ENCODE measurements at regions not wholly inside any gene's neighbourhood (a gene's known extent, or its start where the extent isn't known, plus 50 kb on each side); places are given as distances from the start of the nearest gene placed in this dataset.

DNA sequence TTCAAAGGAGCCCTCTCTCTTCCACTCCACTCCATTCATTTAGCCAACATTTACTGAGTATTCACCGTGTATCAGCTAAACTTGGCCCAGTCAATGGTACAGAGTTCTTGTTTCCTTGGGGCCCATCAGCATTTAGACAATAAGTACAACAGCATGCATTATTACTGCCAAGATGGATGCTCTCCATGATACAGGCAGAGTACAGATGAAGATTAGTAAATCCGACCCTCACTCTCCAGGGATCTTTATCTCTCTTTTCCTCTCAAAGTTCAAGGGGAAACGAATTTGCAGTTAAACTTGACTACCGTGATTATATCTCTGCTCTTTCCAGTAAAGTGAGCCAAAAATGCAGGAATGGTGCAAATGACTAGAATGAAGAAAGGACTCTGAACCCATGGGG lies 184.6 kb upstream of the DUSP10 start:
- no peak for ATAC-seq
- no peak for TF ChIP-seq BACH2 (CRISPR knock-in tag; IDR thresholded peaks at IDR 0.05; ENCODE audit: borderline replicate concordance)
- TF ChIP-seq, protein P1, sequence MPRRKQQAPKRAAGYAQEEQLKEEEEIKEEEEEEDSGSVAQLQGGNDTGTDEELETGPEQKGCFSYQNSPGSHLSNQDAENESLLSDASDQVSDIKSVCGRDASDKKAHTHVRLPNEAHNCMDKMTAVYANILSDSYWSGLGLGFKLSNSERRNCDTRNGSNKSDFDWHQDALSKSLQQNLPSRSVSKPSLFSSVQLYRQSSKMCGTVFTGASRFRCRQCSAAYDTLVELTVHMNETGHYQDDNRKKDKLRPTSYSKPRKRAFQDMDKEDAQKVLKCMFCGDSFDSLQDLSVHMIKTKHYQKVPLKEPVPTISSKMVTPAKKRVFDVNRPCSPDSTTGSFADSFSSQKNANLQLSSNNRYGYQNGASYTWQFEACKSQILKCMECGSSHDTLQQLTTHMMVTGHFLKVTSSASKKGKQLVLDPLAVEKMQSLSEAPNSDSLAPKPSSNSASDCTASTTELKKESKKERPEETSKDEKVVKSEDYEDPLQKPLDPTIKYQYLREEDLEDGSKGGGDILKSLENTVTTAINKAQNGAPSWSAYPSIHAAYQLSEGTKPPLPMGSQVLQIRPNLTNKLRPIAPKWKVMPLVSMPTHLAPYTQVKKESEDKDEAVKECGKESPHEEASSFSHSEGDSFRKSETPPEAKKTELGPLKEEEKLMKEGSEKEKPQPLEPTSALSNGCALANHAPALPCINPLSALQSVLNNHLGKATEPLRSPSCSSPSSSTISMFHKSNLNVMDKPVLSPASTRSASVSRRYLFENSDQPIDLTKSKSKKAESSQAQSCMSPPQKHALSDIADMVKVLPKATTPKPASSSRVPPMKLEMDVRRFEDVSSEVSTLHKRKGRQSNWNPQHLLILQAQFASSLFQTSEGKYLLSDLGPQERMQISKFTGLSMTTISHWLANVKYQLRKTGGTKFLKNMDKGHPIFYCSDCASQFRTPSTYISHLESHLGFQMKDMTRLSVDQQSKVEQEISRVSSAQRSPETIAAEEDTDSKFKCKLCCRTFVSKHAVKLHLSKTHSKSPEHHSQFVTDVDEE (CRISPR knock-in tag; IDR thresholded peaks at IDR 0.05), result no peak
- TF ChIP-seq PPARA (CRISPR knock-in tag; IDR thresholded peaks at IDR 0.05; ENCODE audit: borderline replicate concordance), result no peak
- TF ChIP-seq ZNF70 (CRISPR knock-in tag; IDR thresholded peaks at IDR 0.05), result no peak
- TF ChIP-seq, protein P2, sequence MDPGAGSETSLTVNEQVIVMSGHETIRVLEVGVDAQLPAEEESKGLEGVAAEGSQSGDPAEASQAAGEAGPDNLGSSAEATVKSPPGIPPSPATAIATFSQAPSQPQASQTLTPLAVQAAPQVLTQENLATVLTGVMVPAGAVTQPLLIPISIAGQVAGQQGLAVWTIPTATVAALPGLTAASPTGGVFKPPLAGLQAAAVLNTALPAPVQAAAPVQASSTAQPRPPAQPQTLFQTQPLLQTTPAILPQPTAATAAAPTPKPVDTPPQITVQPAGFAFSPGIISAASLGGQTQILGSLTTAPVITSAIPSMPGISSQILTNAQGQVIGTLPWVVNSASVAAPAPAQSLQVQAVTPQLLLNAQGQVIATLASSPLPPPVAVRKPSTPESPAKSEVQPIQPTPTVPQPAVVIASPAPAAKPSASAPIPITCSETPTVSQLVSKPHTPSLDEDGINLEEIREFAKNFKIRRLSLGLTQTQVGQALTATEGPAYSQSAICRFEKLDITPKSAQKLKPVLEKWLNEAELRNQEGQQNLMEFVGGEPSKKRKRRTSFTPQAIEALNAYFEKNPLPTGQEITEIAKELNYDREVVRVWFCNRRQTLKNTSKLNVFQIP (CRISPR knock-in tag; IDR thresholded peaks at IDR 0.05; ENCODE audit: borderline replicate concordance, low read depth), result no peak
- no peak for TF ChIP-seq RARB (CRISPR knock-in tag; IDR thresholded peaks at IDR 0.05)
- TF ChIP-seq, protein P3, sequence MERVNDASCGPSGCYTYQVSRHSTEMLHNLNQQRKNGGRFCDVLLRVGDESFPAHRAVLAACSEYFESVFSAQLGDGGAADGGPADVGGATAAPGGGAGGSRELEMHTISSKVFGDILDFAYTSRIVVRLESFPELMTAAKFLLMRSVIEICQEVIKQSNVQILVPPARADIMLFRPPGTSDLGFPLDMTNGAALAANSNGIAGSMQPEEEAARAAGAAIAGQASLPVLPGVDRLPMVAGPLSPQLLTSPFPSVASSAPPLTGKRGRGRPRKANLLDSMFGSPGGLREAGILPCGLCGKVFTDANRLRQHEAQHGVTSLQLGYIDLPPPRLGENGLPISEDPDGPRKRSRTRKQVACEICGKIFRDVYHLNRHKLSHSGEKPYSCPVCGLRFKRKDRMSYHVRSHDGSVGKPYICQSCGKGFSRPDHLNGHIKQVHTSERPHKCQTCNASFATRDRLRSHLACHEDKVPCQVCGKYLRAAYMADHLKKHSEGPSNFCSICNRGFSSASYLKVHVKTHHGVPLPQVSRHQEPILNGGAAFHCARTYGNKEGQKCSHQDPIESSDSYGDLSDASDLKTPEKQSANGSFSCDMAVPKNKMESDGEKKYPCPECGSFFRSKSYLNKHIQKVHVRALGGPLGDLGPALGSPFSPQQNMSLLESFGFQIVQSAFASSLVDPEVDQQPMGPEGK (CRISPR knock-in tag; IDR thresholded peaks at IDR 0.05; ENCODE audit: borderline replicate concordance), result no peak
- no peak for TF ChIP-seq SNAI2 (CRISPR knock-in tag; IDR thresholded peaks at IDR 0.05)
- no peak for TF ChIP-seq TCF4 (CRISPR knock-in tag; IDR thresholded peaks at IDR 0.05; ENCODE audit: borderline replicate concordance)
- no peak for TF ChIP-seq TOX (CRISPR knock-in tag; IDR thresholded peaks at IDR 0.05; ENCODE audit: borderline replicate concordance)
- TF ChIP-seq ZC3H10 (CRISPR knock-in tag; IDR thresholded peaks at IDR 0.05), result no peak
- no peak for TF ChIP-seq ZFP3 (CRISPR knock-in tag; IDR thresholded peaks at IDR 0.05)
- TF ChIP-seq ISL1 (CRISPR knock-in tag; IDR thresholded peaks at IDR 0.05), result no peak
- TF ChIP-seq GLIS3 (CRISPR knock-in tag; IDR thresholded peaks at IDR 0.05), result no peak
- no peak for TF ChIP-seq ESRRG (CRISPR knock-in tag; IDR thresholded peaks at IDR 0.05)
- no peak for TF ChIP-seq ZFP30 (CRISPR knock-in tag; IDR thresholded peaks at IDR 0.05)
- TF ChIP-seq CSDC2 (CRISPR knock-in tag; IDR thresholded peaks at IDR 0.05), result no peak
- no peak for TF ChIP-seq ZNF8 (CRISPR knock-in tag; IDR thresholded peaks at IDR 0.05)
- TF ChIP-seq ZNF565 (CRISPR knock-in tag; conservative IDR thresholded peaks at IDR 0.05; ENCODE audit: low read depth), result no peak

DNA sequence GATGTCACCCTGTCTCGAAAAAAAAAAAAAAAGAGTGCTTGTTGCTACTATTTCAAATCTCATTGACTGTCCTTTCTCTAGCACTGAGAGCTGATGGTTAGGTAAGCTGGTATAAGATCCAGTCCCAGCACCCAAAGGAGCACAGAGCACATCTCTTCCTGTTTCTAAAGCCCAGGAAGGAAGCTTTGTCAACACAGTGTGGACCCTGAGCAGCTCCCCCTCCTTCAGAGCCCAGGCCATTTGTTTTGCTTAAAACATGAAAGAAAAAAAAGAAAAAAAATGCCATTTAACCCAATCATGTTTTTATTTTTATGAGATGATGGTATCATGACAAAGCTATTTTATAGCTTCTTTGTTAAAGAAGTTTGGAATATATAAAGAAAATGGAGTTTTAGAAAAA lies 184.1 kb upstream of the DUSP10 start:
- ATAC-seq, result no peak
- no peak for TF ChIP-seq ISL1 (CRISPR knock-in tag; IDR thresholded peaks at IDR 0.05)
- TF ChIP-seq TCF4 (CRISPR knock-in tag; IDR thresholded peaks at IDR 0.05; ENCODE audit: borderline replicate concordance), result no peak
- TF ChIP-seq CSDC2 (CRISPR knock-in tag; IDR thresholded peaks at IDR 0.05), result no peak
- TF ChIP-seq ZNF565 (CRISPR knock-in tag; conservative IDR thresholded peaks at IDR 0.05; ENCODE audit: low read depth), result no peak
- TF ChIP-seq, protein P4, sequence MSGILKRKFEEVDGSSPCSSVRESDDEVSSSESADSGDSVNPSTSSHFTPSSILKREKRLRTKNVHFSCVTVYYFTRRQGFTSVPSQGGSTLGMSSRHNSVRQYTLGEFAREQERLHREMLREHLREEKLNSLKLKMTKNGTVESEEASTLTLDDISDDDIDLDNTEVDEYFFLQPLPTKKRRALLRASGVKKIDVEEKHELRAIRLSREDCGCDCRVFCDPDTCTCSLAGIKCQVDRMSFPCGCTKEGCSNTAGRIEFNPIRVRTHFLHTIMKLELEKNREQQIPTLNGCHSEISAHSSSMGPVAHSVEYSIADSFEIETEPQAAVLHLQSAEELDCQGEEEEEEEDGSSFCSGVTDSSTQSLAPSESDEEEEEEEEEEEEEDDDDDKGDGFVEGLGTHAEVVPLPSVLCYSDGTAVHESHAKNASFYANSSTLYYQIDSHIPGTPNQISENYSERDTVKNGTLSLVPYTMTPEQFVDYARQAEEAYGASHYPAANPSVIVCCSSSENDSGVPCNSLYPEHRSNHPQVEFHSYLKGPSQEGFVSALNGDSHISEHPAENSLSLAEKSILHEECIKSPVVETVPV (CRISPR knock-in tag; IDR thresholded peaks at IDR 0.05), result no peak

DNA sequence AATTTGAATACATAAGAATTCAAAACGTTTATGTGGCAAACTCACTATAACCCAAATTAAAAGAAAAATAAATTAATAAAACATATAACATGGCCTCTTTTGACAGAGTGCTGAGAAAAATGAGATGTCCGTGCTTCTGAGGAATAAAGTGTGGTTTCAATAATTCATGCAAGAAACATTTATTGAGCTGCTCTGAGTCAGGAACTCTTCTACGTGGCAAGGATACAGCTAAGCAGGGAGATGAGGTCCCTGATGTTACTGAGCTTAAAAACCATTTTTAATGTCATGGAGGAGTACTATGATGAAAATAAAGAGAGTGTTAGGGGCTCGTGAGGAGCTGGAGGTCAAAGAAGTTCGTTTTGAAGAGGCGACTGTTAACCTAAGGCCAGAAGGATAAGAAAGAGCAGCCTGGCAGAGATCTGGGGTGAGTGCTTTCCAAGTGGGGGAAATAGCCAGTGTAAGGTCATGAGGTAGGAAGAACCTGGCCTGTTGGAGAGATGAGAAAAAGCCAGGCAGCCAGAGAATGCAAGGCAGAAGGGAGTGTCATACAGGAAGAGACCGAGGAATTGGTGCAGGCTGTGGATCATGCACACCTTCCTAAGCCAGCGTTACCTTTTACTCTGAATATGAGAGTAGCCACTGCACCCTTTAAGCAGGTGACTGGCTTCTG lies 182.2 kb upstream of the DUSP10 start:
- ATAC-seq, result no peak
- no peak for TF ChIP-seq ESRRG (CRISPR knock-in tag; IDR thresholded peaks at IDR 0.05)
- TF ChIP-seq, protein P3 (CRISPR knock-in tag; IDR thresholded peaks at IDR 0.05; ENCODE audit: borderline replicate concordance), result no peak
- no peak for TF ChIP-seq ISL1 (CRISPR knock-in tag; IDR thresholded peaks at IDR 0.05)
- TF ChIP-seq OSR1 (CRISPR knock-in tag; IDR thresholded peaks at IDR 0.05), result no peak
- TF ChIP-seq, protein P4 (CRISPR knock-in tag; IDR thresholded peaks at IDR 0.05), result no peak
- no peak for TF ChIP-seq ARNTL (CRISPR knock-in tag; IDR thresholded peaks at IDR 0.05; ENCODE audit: borderline replicate concordance, low read depth)

Measured in SK-N-SH treated with all-trans-retinoic acid at 6 μM for 48 hours (cell line).